ENCODE measurements at regions not wholly inside any gene's neighbourhood (a gene's known extent, or its start where the extent isn't known, plus 50 kb on each side); places are given as distances from the start of the nearest gene placed in this dataset.

- no peak overlapping the region for H3K4me3 ChIP-seq
- H3K27ac ChIP-seq = no peak overlapping the region
Observed at GRCh38 chr2:191593622-191594385, 84.1 kb upstream of the NABP1 start.

DNA sequence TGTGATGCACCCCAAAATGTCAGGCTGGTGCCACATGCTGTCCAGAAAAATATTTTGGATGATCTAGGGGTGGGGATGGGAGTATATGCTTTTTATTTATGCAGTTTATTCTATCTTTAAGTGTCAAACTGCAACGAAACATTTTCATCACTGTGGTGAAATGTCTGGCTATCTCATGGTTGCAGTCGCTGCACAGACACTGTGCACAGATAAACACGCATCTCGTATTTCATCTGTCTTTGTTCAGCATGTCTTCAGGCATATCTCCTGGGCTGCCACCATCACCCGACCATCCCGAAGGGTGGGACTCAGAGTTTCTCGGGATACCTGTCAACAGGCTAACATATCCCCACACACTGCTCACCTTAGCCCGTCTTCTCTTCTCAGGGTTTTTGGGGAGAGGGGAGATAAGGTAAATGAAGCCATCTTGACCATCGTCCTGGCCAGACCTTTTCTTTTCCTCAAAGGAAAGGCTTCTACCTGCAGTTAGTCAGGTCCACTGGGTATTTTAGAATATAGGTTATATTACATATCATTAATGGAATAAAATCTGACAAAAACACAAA lies 80.7 kb upstream of the NABP1 start:
- Histone ChIP-seq H3K4me3 (no peak overlapping the region), H3K27ac (no peak overlapping the region)

DNA sequence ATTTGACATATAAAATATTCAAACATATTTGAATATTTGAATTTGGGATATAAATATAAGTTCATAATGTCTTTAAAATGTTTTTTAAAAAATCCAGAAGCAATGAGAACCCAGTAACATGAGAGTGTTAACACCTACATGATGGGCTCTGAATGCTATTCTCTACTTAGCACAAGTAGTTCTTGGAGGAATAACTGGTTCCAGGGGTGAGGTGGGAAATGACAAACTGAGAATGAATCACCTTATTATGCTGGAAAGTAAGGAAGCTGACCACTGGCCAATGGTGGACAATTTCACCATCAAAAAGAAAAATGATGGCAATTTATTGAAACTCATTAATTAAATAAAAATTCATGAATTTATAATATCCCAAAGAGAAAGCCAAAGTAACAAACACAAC lies 79.6 kb upstream of the NABP1 start:
- Histone ChIP-seq H3K4me3 (no peak overlapping the region), H3K27ac (no peak overlapping the region)

DNA sequence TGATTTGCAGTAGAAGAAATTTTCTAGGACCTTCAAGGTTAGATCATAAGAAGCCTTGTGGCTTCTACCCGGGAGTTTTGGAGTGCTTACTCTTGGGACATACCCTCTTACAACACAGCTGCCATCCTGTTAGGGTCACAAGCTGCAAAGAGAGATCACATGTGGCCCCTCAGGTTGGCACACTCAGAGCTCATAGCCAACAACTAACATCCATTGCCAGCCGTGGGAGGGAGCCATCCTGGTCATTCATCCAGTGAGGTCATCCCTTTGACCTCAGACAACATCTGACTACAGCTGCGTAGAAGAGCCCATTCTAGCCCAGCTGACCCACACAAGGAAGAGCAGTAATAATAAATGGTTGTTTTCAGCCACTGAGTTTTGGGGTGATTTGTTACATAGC lies 76.9 kb upstream of the NABP1 start:
- Histone ChIP-seq H3K4me3 (no peak overlapping the region), H3K27ac (no peak overlapping the region)

DNA sequence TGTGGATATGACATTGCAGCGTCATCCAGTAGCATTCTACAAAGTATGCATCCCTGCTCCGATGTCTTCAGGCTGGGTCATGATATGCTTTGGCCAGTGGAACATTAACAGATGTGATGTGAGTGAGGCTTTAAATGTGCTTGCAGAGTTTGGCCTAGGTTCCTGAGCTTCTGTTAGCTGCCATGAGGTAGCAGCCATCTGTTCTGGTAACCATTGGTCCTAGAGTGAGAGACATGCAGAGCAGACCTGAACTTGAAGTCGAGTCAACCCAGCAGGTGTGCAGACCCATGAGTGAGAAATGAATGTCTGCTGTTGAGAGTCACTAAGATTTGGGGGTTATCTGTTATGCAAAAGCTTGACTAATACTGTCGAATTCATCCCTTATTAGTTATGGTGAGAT lies 73.8 kb upstream of the NABP1 start:
- Histone ChIP-seq H3K4me3 (no peak overlapping the region), H3K27ac (no peak overlapping the region)

GRCh38 chr2:191607096-191607495 lies 70.8 kb upstream of the NABP1 start:
- no peak overlapping the region for H3K27ac ChIP-seq
- H3K4me3 ChIP-seq = no peak overlapping the region

GRCh38 chr2:191610756-191611155 lies 67.2 kb upstream of the NABP1 start:
- no peak overlapping the region for H3K4me3 ChIP-seq
- H3K27ac ChIP-seq = no peak overlapping the region

DNA sequence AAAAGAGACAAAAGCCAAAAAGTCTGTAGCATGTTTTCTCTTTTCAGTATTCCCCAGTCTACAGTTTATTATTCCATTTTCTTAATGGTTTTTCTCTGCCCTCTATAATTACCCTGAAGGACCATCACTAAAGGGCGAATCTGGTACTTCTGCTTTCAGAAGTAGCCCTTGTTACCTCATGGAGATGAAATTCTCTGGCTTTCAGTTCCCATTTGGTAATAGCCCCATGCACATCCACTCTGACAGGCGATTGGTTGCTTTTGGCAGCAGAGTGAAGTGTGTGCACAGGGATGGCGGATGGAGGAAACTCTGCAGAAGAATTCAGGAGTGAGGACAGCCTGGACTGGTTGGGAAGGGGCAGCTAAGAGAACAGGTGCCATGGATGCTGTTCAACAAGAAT lies 66.3 kb upstream of the NABP1 start:
- Histone ChIP-seq H3K27ac (peak overlapping the region in 1 of 21 experiments; percentile 10), H3K4me3 (no peak overlapping the region)

- peak overlapping the region in 1 of 21 experiments; percentile 38 for H3K27ac ChIP-seq
- H3K4me3 ChIP-seq = no peak overlapping the region
Observed at GRCh38 chr2:191612496-191612895, 65.4 kb upstream of the NABP1 start.

DNA sequence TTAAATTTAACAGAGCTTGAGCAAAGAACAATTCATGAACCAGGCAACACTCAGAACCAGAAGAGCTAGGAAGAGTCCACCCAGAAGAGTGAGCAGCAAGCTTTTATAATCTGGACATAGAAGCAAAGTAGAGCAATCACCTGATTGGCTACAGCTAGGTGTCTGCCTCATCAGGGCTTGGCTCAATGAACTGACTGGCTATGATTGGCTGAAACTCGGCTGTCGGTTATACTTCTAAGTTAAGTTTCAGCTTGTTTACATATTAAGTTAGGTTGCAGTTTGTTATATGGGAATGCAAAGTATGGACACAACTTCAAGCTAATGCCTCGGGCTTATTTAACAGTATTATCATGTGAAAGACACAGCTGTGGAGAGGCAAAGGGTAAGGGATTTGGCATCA lies 63.2 kb upstream of the NABP1 start:
- no peak overlapping the region for H3K27ac ChIP-seq

GRCh38 chr2:191615596-191615995 lies 62.3 kb upstream of the NABP1 start:
- Histone ChIP-seq H3K27ac (no peak overlapping the region), H3K4me3 (no peak overlapping the region)

More for the DNA sequence above, 63.2 kb upstream of the NABP1 start:
- H3K4me3 ChIP-seq = no peak overlapping the region

DNA sequence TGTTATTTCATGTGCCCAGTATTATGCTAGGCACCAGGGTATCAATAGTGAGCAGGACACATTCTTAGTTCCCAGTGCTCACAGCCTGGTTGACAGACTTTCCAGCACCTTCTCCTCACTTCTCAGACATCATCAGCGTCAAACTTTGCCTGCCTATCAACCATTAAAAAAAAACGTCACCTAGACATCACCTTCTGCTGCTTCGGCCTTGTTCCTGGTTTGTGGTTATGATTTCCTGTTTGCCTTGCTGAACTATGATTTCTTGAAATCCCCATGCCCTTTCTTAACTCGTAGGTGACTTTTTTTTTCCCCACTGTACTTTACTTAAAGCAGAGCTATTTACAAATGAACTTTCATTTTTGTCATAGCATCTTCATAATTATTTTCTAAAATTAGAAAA lies 60.4 kb upstream of the NABP1 start:
- H3K27ac ChIP-seq = peak overlapping the region in 7 of 21 experiments; percentile 6 to 75 (median 41)
- H3K4me3 ChIP-seq = no peak overlapping the region

DNA sequence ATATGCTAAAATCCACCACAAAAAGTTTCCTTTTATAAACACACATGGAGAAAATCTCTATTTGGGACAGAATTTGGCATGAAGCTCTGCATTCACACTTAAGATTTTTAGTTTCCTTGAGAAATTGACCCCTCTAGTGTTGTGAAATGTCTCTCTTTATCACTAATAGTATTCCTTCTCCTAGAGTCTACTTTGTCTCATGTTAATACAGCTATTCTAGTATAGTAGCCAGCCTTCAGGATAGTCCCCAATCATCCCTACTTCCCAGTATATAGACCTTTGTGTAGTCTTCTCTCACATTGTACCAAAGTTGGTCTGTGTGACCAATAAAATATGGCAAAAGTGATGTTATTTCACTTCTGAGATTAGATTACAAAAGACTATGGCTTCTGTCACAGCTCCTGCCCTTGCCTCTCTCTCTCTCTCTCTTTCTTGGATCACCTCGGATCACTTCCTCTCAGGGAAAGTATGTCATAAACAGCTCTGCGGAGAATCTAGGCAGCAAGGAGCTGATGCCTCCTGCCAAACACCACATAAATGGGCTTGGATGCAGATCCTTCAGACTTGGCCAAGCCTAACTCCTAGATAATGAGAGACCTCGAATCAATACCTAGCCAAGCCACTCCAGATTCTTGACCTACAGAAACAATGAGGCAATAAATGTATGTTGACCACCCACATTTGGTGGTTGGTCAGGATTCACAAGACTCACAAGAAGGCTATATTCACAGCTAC lies 59.7 kb upstream of the NABP1 start:
- Histone ChIP-seq H3K4me3 (no peak overlapping the region), H3K27ac (peak overlapping the region in 11 of 21 experiments; percentile 6 to 75 (median 38))

DNA sequence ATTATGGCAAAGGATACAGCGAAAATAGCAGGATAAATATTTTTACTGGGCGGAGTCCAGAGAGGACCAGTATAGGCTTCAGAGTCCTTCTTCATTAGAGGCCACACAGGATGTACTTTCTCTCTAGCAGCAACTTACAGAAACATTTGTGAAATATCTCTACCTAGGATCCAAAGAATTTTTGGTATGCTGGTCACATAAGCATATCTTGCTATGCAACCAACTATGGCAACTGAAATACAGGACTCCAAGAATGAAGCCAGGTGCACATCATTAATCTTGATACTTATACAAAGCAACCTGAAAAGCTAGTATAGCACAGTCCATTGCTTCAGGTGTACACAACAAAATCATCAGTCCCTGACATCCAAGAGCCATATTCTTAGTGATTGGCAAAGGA lies 59.1 kb upstream of the NABP1 start:
- Histone ChIP-seq H3K27ac (peak overlapping the region in 3 of 21 experiments; percentile 6 to 75 (median 66)), H3K4me3 (no peak overlapping the region)

GRCh38 chr2:191620144-191620543 lies 57.8 kb upstream of the NABP1 start:
- H3K27ac ChIP-seq = no peak overlapping the region
- H3K4me3 ChIP-seq = no peak overlapping the region

GRCh38 chr2:191622374-191623320 lies 55.3 kb upstream of the NABP1 start:
- Histone ChIP-seq H3K27ac (peak overlapping the region in 1 of 21 experiments; percentile 11), H3K4me3 (no peak overlapping the region)

DNA sequence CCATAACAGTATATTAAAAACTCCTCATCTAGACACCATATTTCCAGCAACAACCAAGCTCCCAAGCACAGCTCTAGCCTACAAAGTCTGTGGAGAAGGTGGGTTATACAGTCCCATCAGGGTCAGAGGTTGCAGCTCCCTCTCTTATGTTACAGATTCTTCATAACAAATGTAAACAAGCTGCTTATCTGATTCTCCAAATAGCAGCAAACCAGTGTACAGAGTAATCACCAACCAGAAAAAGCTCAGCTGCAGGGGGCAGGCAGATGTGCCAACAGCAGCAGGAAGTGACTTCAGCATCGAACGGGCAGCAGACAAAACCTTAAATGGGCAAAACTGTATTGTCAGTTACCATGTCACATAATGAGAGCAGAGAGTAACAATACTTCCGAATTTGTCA lies 52.9 kb upstream of the NABP1 start:
- Histone ChIP-seq H3K27ac (peak overlapping the region in 3 of 21 experiments; percentile 4 to 39 (median 11)), H3K4me3 (no peak overlapping the region)

- Histone ChIP-seq H3K27ac (peak overlapping the region in 1 of 21 experiments; percentile 0), H3K4me3 (no peak overlapping the region)
Observed at GRCh38 chr2:191625446-191625845, 52.5 kb upstream of the NABP1 start.

GRCh38 chr2:191626497-191627151 lies 51.3 kb upstream of the NABP1 start:
- Histone ChIP-seq H3K27ac (no peak overlapping the region), H3K4me3 (no peak overlapping the region)
